ENCODE measurements at regions not wholly inside any gene's neighbourhood (a gene's known extent, or its start where the extent isn't known, plus 50 kb on each side); places are given as distances from the start of the nearest gene placed in this dataset.

DNA sequence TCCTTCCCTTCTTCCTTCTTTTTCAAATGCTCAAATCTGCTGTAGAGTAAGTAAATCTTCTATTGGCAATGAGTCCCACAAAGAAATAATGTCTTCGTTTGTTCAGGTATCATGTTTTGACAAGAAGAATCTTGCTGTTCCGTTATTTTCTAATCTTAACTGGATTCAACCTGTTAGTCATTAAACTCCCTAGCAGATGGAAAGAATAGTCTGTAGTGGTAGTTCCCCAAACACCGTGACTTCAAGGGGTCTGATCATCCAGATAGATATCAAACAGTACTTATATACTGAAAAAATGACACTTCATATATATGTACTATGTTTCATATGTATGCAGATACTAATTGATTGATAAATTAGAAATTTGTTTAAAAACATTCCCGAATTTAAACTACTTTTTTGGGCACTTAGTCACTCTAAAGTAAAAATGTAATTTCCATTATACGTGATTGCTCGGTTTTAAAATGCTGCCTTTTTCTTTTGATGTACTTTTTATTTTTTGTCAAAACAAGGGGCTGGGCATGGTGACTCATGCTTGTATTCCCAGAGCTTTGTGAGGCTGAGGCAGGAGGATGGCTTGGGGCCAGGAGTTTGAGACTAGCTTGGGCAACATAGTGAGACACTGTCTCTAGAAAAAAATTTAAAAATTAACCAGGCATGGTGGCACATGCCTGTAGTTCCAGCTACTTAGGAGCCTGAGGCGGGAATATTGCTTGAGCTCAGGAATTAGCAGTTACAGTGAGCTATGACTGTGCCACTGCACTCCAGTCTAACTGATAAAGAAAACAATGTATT lies 335.7 kb upstream of the SNX7 start:
- DNase-seq: no peak

DNA sequence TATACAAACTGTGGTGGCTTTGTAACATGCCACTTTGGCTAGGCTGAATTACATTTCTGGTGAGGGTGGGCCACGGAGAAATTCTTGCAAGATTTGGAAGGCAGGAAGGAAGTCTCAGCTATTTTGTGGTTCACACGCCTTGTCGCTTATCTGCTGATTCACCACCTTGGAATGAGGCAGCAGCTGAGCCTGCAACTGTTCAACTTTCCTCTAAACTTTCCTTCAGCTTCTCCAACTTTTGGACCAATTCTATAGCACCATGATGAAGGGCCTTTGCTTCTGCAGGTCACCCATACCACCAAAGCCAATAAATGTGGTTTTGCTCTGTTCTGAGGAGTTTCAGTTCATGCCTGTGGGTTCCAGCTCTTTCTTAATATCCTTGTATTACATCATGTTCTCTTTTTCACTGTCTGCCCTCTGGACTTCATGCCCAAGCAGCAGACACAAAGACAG lies 337.6 kb upstream of the SNX7 start:
- peak; percentile 89 for DNase-seq

DNA sequence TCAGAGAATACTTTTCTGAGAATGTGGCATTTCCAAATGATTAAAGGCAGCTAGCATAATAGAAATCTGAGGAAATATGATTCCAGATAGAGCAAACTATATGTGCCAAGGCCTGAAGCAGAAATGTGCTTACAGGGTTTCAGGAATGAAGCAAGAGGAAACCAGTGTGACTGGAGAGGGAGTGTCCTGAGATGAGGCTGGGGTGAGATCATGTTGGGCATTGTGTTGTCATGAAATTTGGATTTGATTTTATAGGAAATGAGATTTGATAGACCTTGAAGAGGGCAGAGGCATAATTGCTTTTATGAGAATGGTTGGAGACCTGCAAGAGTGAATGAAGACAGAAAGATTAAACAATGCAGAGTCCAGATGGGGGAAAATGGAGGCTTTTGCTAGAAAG lies 338.1 kb upstream of the SNX7 start:
- DNase-seq: peak; percentile 75 to 77

DNA sequence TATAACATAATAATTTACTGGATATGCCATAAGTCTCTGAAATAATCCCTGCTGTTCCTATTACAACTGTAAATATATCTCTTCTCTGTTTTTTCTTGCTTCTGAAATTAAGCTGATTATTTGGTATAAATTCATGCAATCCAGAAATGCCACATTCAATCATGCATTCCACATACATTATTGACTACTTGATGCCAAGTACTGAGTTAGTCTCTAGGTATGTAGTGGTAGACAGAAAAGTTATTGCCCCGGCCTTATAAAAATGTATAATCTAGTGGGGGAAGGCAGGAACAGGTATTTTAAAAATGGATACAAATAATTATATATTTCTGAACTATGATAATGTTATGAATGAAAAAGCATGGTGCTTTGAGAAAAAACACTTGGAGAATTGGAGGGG lies 338.6 kb upstream of the SNX7 start:
- no peak for DNase-seq

DNA sequence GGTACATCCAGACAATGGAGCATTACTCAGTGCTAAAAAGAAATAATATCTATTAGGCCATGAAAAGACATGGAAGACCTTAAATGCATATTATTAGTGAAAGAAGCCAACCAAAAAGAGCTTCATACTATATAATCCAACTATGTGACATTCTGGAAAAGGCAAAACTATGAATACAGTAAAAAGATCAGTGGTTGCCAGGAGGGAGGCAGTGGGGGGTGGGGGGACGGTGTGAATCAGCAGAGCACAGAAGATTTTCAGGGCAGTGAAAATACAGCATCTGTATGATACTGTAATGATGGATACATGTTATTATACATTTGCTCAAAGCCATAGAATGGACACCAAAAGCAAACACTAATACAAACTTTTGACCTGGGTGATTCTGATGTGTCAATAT lies 339.4 kb upstream of the SNX7 start:
- no peak for DNase-seq

DNA sequence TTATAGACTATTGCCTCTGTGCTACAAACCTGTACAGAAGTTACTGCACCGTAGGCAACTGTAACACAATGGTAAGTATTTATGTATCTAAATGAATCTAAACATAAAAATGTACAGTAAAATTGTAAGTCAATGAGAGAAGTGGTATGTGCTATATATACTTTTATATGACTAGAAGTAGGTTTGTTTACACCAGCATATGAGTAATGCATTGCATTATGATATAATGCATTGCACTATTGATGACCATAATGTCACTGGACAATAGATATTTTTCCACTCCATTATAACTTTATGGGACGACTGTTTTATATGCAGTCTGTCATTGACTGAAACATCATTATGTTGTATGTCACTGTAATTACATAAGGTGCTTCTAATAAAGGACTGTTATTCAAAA lies 340.3 kb upstream of the SNX7 start:
- DNase-seq: no peak

DNA sequence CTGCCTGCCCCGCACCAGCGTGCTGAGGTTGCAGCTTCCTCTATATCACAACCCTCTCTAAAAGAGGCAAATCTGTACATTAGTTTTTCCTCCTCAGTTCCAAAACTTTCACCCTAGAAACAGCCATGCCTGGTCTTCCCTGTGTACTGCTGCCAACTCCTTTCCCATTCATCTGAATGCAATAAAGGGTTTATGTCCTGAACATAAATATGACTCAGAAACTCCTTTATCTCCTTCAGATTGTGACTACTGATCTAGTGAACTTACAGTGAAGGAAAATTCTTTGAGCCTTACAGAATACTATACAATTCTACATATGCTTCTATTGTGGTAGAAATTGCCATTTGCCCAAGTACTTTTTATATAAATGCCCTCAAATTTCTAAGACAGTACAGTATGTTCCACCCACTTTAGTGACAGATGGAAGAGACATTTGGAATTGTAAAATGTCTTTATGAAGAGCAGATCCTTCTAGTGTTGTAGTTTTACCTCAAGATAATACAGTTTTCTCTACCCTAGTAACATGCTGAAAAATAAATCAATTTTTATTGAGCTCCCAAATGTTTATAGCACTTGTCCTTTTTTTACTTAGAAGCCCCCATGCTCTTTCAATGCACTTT lies 345.1 kb upstream of the SNX7 start:
- no peak for DNase-seq

DNA sequence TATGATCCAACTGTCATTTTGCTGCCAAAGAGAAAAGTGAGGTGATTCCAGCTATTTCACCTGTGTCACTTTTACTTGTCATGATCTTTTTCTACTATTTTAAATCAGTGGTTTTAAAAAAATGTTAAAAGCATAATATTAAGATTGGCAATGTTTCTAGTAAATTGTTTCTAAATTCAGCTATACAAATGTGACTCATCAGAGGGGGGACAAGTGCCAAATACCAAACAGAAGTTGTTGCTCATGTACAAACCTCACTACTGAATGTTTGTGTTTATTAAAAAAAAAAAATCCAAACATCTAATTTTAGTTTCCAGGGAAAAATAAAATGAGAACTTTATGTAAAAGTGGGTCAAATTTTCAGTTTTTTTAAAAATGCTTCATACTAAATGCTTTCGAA lies 346.2 kb upstream of the SNX7 start:
- DNase-seq: no peak

DNA sequence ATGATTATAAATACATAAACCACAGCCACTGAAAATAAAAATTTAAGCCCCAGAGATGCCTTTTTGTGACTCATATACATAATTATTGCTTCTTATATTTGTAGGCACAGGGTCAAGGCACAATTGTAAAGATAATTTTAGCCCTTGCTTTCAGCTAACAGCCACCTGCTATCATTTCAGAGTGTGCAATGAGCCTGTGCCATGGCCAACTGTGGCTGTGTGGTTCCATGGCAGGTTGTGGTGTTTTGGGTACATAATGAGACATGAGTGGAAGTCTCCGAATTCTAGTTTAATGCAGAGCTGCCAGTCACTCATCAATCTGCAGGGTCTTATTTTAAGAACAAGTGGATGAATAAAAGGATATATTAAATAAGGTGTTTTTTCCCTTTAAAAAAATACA lies 346.9 kb upstream of the SNX7 start:
- DNase-seq: no peak

DNA sequence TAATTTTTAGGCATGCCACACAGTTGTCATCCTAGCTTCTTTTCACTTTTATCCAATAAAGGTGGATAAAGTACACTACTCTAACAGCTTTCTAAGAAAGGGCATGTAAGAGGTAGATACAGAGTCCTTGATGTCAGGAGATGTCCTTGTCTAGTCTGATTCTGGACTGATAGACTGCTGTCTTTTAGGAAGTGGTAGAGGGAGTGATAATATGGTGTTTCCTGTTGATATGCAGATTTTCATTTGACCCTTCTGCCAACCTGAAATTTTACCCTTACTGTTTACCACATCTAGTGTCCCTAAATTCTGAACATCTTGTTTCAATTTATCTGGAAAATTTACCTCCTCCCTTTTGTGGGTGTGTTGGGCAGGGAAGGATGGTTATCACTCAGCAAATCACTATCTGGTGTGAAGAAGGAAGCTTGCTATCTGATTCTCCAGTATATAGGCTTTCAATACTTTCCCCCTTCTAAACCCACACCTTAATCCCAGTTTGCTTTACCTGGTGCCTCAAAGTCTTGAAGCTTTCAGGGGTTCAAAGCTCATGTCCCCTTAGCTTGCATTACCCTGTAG lies 354.9 kb upstream of the SNX7 start:
- no peak for DNase-seq

DNA sequence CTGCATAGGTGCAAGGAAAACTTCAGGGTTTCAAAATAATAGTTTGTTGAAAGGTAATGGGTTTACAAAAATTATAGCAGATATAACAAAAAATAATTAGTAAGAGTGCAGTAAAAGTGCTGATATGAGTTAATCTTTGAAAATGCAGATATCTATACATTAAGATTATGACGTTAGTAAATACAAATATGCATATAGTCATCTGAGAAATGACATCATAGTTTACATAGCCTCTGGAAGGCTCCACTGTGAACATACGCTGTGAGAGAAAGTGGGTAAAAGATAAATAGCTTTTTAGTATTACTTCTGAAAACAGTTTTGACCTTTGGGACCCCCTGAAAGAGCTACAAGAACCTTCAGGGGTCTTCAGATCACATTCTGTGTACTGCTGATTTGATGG lies 356.2 kb upstream of the SNX7 start:
- DNase-seq: no peak

DNA sequence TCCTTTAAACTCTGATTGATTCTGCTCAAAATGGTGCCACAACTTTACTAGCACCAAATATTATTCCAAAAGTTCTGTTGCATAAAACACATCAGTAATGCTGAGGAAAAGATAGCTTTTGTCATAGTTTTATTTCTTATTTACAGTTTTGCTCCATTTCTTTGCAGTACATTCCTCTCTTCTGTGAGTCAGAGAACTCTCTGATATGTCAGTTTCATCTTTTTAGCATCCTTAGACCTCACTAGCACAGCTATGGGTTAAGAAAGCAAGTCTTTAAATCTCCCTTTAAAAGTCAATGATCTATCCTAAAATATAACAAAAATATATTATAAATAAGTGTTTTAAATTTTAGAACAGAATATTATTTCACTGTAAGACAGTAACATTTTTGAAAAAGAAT lies 356.6 kb upstream of the SNX7 start:
- no peak for DNase-seq

DNA sequence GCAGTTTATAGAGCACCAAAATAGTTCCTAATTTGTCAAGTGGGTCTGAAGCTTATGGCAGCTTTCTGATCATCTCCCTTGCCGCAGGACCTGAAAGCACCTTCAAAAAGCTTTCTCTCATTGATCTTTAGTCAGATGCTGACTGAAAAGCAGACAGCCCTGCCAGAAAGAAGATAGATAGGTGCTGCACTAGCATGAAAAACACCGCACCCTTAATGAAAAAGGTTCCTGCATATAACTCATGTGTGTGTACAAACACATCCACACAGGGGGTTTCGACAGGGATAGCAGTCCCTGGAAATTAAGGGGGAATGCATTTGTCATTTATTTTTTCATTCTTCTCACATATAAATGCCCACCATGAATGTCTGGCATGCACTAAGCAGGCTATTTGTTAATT lies 361.7 kb upstream of the SNX7 start:
- DNase-seq: no peak

DNA sequence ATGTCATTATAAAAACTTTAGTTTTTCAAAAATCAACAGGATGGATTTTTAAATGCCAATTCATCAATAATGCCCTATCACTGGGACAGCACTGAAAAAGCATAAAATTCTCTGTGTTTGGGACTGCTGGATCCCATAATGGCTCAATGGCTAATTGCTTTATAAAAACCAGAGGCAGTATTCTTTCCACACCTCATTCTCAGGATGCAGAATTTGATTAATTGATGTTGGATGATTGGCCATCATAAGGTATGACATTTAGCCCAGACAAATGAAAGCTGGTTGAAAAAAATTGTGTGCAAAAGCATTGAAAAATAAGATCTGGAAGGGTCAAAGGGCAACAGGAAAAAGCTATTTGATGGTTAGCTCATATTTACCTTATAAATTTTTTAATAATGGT lies 362.2 kb upstream of the SNX7 start:
- DNase-seq: no peak

DNA sequence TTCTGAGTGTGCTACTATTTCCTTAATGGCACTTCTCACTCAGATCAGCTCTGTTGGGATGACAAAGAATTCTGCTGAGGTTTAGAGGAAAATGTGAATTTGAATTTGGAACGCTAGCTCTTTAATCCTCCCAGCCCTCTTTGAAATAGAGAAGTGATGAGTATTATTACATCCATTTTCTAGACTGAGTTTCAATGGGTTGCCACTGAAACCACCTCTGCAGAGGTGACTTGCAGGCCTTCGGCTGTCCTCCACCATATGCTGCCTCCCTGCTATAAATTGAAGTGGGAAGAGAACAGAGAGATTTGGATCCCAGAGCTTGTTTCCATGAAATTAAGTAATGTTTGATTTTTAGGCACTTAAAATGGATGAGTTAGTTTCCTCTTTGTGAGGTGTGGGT lies 363.2 kb upstream of the SNX7 start:
- DNase-seq: no peak

DNA sequence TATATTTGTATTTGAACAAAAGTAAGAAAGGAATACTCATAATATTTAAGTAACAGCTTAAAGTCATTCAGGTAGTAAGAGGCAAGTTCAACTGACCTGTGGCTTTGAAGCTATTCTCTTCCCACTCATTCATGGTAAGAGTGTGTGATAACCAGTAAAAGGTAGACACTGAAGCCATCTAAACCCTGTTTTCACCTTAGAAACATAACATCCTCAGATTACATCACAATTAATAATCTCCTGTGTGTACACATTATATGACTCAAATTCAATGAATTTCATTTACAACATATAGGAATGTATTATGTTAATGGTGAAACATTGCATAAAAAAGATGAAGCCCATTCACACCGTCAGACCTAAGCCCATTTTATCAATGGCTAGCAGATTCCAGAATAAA lies 364.8 kb upstream of the SNX7 start:
- DNase-seq: no peak

DNA sequence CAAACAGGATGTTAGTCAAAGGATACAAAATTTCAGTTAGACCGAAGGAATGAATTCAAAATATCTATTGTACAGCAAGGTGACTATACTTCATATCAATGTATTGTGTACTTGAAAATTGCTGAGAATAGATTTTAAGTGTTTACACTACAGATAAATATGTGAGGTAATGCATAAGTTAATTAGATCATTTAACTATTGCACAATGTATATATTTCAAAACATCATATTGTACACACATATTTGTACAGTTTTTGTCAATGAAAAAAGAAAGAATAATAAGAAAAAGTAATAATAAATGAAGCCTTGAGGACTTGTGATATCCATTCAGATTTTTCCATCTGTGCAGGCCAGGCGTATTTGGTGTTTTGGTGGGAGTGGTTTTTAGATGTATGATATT lies 367.4 kb upstream of the SNX7 start:
- no peak for DNase-seq

DNA sequence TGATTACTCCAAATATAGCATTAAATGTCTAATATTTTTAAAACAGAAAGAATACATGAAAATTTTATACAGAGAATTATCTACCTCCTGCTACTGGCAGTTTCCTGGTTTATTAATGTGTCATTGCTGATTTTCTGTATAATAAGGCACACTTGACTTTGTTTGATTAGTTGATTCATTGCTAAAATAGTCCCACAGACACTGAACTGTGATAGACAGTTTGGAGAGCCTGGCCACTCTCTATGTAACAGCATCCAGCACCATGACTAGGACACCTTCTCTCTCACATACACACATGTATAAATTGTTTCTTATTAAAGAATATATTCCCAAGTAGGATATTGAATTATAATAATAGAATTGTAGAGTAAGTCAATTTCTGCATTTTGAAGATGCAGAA lies 368.5 kb upstream of the SNX7 start:
- DNase-seq: no peak

DNA sequence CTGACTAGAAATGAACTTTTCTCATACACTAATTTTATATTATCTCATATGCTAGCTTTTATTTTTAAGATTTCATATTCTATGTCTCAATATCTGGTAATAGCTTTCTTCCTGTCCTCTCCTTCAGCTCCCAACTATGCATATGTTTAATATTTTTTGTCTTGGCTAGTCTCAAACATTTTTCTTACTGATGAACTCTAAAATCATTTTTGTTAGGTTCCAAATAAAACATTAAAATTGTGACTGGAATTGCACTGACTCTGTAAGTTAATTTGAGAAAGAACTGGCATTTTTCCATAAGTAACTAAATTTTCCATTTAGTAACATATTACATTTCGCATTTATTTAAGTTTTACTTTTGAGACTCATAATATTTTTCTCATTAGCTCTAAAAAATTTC lies 368.5 kb upstream of the DPYD start:
- DNase-seq: no peak

DNA sequence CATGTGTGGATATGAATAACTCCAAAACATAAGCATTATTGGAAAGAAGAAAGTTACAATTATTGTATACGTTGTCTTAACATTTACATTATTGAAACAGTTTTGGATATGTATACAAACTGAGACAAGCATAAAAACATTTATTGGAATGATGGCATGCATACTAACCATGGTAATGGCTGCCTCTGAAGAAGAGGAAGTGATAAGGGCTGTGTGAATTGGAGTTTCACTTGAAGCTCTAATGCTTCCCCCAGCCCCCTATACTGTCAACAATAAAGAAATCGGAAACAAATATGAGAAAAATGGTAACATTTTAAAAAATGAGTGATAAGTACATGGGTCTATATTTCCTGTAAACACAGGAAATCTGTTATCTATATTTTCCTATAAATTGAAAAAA lies 367.7 kb upstream of the DPYD start:
- no peak for DNase-seq

DNA sequence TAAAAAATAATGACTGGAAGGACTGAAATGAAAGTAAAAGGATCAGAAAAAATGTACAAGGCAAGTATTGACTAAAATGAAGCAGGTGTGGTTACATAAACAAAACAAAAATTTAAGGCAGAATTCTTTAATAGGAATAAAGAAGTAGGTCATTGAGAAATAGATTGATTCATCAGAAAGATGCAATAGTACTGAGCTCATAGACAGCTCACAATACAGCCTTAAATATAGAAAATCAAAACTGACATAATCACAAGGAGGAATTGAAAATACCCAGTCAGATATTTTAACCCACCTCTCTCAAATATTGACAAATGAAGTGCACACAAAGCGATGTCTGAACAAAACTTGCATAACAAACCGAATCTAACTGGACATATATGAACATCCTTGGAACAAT lies 366.8 kb upstream of the DPYD start:
- DNase-seq: no peak

DNA sequence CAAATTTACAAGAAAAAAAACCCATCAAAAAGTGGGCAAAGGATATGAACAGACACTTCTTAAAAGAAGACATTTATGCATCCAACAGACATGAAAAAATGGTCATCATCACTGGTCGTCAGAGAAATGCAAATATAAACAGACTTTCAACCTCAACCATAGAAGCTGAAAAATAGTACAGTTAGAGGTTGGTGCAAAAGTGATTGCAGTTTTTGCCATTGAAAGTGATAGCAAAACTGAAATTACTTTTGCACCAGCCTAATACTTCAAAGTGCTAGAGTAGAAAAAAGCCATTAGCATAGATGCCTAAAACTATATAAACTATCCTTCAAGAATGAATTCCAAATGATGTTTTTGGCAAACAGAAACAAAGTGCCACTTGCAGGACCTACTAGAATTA lies 365.8 kb upstream of the DPYD start:
- DNase-seq: no peak

DNA sequence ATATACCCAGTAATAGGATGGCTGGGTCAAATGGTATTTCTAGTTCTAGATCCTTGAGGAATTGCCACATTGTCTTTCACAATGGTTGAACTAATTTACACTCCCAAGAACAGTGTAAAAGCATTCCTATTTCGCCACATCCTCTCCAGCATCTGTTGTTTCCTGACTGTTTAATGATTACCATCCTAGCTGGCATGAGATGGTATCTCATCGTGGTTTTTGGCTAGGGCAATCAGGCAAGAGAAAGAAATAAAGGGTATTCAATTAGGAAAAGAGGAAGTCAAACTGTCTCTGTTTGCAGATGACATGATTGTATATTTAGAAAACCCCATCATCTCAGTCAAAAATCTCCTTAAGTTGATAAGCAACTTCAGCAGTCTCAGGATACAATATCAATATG lies 364.5 kb upstream of the DPYD start:
- DNase-seq: peak in 1 of 2 experiments; percentile 10

DNA sequence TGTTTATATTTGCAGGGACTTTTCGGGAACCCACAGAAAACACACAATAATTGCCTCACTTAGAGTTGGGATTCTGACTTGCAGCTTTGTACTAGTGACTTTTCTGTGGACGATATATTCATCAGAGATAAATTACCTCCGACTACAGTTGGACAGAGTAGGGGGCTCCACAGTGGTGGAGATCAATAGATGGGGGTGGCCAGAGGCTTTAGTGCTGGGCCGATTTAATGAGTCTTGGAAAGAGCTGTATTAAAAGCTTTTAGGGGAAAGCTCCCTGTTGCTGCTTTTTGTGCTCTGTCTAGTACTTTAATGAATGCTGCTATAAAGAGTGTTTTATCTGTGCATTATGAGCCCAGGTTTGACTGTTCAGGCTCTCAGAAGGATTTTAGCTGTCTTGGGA lies 359.2 kb upstream of the DPYD start:
- DNase-seq: no peak

DNA sequence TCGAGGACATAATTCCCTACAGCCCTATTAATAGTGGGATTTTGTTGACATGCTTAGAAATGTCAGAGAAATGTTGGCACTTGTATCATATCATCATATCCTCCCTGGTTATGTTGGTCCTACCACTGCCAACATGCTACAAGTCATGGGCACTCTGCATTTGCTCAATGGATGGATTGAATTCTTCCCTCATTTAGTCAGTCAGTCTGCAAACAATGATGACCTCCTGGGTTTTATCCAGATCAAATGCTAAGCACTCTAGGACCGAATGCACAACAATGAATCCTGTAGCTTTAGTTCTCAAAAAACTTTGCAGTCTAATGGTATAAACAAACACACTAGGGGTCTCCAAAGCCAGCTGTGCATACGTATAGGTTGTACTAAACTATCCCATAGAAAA lies 357.2 kb upstream of the DPYD start:
- DNase-seq: no peak
